GM13977 (cell line): ENCODE measurements at regions not wholly inside any gene's neighbourhood (a gene's known extent, or its start where the extent isn't known, plus 50 kb on each side); places are given as distances from the start of the nearest gene placed in this dataset.

ENCODE experiments used
- DNase-seq: peaks from one replicate; pipeline ENCODE4 v3.0.0; 2012; ENCODE audit warnings: low spot score
- CTCF ChIP-seq: IDR thresholded peaks from 2 replicates; pipeline ENCODE4 v1.5.1; 2012; ENCODE audit warnings: mild to moderate bottlenecking, control low read depth; ENCODE audit not compliant: insufficient read depth; ENCODE audit errors: extremely low read depth, missing control alignments
- in situ Hi-C: fragments of 300-500 bp; cut with MboI; formaldehyde crosslinking; loops from one replicate; pipeline ENCODE4 v1.12.0; 2022; ENCODE audit warnings: low sequenced_read_pairs, low pct_unique_long_range_greater_than_20kb, mixed read lengths, inconsistent platforms; ENCODE audit not compliant: unreplicated experiment

GRCh38 chr9:129235931-129236331, 57.9 kb upstream of the IER5L start:
- DNase-seq = no peak
- TF ChIP-seq CTCF = no peak
- in situ Hi-C loops = no loop called here

- no peak for DNase-seq
- TF ChIP-seq CTCF = no peak
- in situ Hi-C loops = no loop called here
Measured at GRCh38 chr9:129235041-129235930, 57.2 kb upstream of the IER5L start.

GRCh38 chr9:129234491-129234890, 56.4 kb upstream of the IER5L start:
- no peak for DNase-seq
- TF ChIP-seq CTCF = no peak
- in situ Hi-C loops = no loop called here

- TF ChIP-seq CTCF = no peak
- in situ Hi-C loops = no loop called here
- no peak for DNase-seq
Measured at GRCh38 chr9:129232839-129233591, 55.0 kb upstream of the IER5L start.

GRCh38 chr9:129231759-129232158, 53.7 kb upstream of the IER5L start:
- in situ Hi-C loops = no loop called here
- TF ChIP-seq CTCF = no peak
- DNase-seq = no peak

GRCh38 chr9:129231022-129231739, 53.1 kb upstream of the IER5L start:
- in situ Hi-C loops = no loop called here

More at GRCh38 chr9:129231022-129231739, 53.1 kb upstream of the IER5L start:
- DNase-seq = no peak
- no peak for TF ChIP-seq CTCF
